ENCODE measurements at regions not wholly inside any gene's neighbourhood (a gene's known extent, or its start where the extent isn't known, plus 50 kb on each side); places are given as distances from the start of the nearest gene placed in this dataset.

- H3K27ac Mint-ChIP-seq, result no peak overlapping the region
- H3K4me1 Mint-ChIP-seq, result peaks cover 8% of the 10 kb centered on the region
- H3K27me3 Mint-ChIP-seq, result no peaks in the 10 kb centered on the region
- H3K4me3 Mint-ChIP-seq, result no peak overlapping the region
- CTCF ChIA-PET, result no interaction called here
- no peaks in the 10 kb centered on the region for H3K36me3 Mint-ChIP-seq (ENCODE audit: low read depth)
- no peaks in the 10 kb centered on the region for H3K9me3 Mint-ChIP-seq
- POLR2A ChIA-PET, result no interaction called here
- no peak for DNase-seq
Measured at GRCh38 chr5:3889412-3890142, 293.9 kb downstream of the IRX1 start.

GRCh38 chr5:3891113-3891512 lies 295.5 kb downstream of the IRX1 start:
- Mint-ChIP-seq H3K4me1 (peaks cover 8% of the 10 kb centered on the region), H3K9me3 (no peaks in the 10 kb centered on the region), H3K27ac (no peak overlapping the region), H3K36me3 (ENCODE audit: low read depth) (no peaks in the 10 kb centered on the region), H3K27me3 (no peaks in the 10 kb centered on the region), H3K4me3 (no peak overlapping the region)
- no peak for DNase-seq
- ChIA-PET POLR2A (no interaction called here), CTCF (no interaction called here)

- H3K27me3 Mint-ChIP-seq, result no peaks in the 10 kb centered on the region
- no peak overlapping the region for H3K27ac Mint-ChIP-seq
- peaks cover 2% of the 10 kb centered on the region for H3K9me3 Mint-ChIP-seq
- no peak overlapping the region for H3K4me3 Mint-ChIP-seq
- DNase-seq, result no peak
- no peaks in the 10 kb centered on the region for H3K36me3 Mint-ChIP-seq (ENCODE audit: low read depth)
- ChIA-PET POLR2A (no interaction called here), CTCF (no interaction called here)
- H3K4me1 Mint-ChIP-seq, result no peaks in the 10 kb centered on the region
Measured at GRCh38 chr5:3893527-3893926, 297.9 kb downstream of the IRX1 start.

GRCh38 chr5:3893975-3894374 lies 298.3 kb downstream of the IRX1 start:
- Mint-ChIP-seq H3K4me1 (no peaks in the 10 kb centered on the region), H3K36me3 (ENCODE audit: low read depth) (no peaks in the 10 kb centered on the region), H3K27ac (no peak overlapping the region), H3K27me3 (no peaks in the 10 kb centered on the region), H3K9me3 (peaks cover 2% of the 10 kb centered on the region), H3K4me3 (no peak overlapping the region)
- no peak for DNase-seq
- CTCF ChIA-PET, result no interaction called here
- POLR2A ChIA-PET, result no interaction called here

- no peak for DNase-seq
- Mint-ChIP-seq H3K9me3 (peaks cover 2% of the 10 kb centered on the region), H3K4me1 (no peaks in the 10 kb centered on the region), H3K27ac (no peak overlapping the region), H3K36me3 (ENCODE audit: low read depth) (no peaks in the 10 kb centered on the region), H3K27me3 (no peaks in the 10 kb centered on the region), H3K4me3 (no peak overlapping the region)
- CTCF ChIA-PET, result no interaction called here
- POLR2A ChIA-PET, result no interaction called here
Measured at GRCh38 chr5:3896098-3896497, 300.5 kb downstream of the IRX1 start.

GRCh38 chr5:3899093-3899492 lies 303.5 kb downstream of the IRX1 start:
- Mint-ChIP-seq H3K36me3 (ENCODE audit: low read depth) (no peaks in the 10 kb centered on the region), H3K27ac (no peak overlapping the region), H3K27me3 (no peaks in the 10 kb centered on the region), H3K4me1 (no peaks in the 10 kb centered on the region), H3K4me3 (no peak overlapping the region), H3K9me3 (peaks cover 4% of the 10 kb centered on the region)
- ChIA-PET POLR2A (no interaction called here), CTCF (no interaction called here)
- no peak for DNase-seq

GRCh38 chr5:3904584-3904983 lies 309.0 kb downstream of the IRX1 start:
- H3K4me3 Mint-ChIP-seq, result no peak overlapping the region
- DNase-seq, result no peak
- H3K36me3 Mint-ChIP-seq (ENCODE audit: low read depth), result no peaks in the 10 kb centered on the region
- H3K4me1 Mint-ChIP-seq, result no peaks in the 10 kb centered on the region
- ChIA-PET POLR2A (no interaction called here), CTCF (no interaction called here)
- peaks cover 2% of the 10 kb centered on the region for H3K9me3 Mint-ChIP-seq
- no peaks in the 10 kb centered on the region for H3K27me3 Mint-ChIP-seq
- H3K27ac Mint-ChIP-seq, result no peak overlapping the region

GRCh38 chr5:3905031-3905430 lies 309.4 kb downstream of the IRX1 start:
- Mint-ChIP-seq H3K36me3 (ENCODE audit: low read depth) (no peaks in the 10 kb centered on the region), H3K27me3 (no peaks in the 10 kb centered on the region), H3K4me1 (no peaks in the 10 kb centered on the region), H3K9me3 (peaks cover 2% of the 10 kb centered on the region), H3K27ac (no peak overlapping the region), H3K4me3 (no peak overlapping the region)
- no peak for DNase-seq
- POLR2A ChIA-PET, result no interaction called here
- CTCF ChIA-PET, result no interaction called here

- peaks cover 2% of the 10 kb centered on the region for H3K9me3 Mint-ChIP-seq
- no peak for DNase-seq
- H3K36me3 Mint-ChIP-seq (ENCODE audit: low read depth), result no peaks in the 10 kb centered on the region
- ChIA-PET POLR2A (no interaction called here), CTCF (no interaction called here)
- H3K4me3 Mint-ChIP-seq, result no peak overlapping the region
- H3K27me3 Mint-ChIP-seq, result no peaks in the 10 kb centered on the region
- no peak overlapping the region for H3K27ac Mint-ChIP-seq
- H3K4me1 Mint-ChIP-seq, result no peaks in the 10 kb centered on the region
Measured at GRCh38 chr5:3905521-3905920, 309.9 kb downstream of the IRX1 start.

GRCh38 chr5:3911111-3911510 lies 315.5 kb downstream of the IRX1 start:
- POLR2A ChIA-PET, result no interaction called here

GRCh38 chr5:3911773-3912172 lies 316.1 kb downstream of the IRX1 start:
- DNase-seq, result no peak
- Mint-ChIP-seq H3K4me3 (no peak overlapping the region), H3K27ac (no peak overlapping the region), H3K4me1 (no peaks in the 10 kb centered on the region), H3K36me3 (ENCODE audit: low read depth) (no peaks in the 10 kb centered on the region), H3K9me3 (no peaks in the 10 kb centered on the region), H3K27me3 (no peaks in the 10 kb centered on the region)
- ChIA-PET CTCF (interaction anchor here (0.6 kb wide), 1 partner anchor 114 kb away, joined by 3 read pairs; no protein-coding TSS in a partner anchor), POLR2A (no interaction called here)

More at GRCh38 chr5:3911111-3911510, 315.5 kb downstream of the IRX1 start:
- DNase-seq, result no peak
- no peaks in the 10 kb centered on the region for H3K36me3 Mint-ChIP-seq (ENCODE audit: low read depth)
- no peak overlapping the region for H3K4me3 Mint-ChIP-seq
- H3K27ac Mint-ChIP-seq, result no peak overlapping the region
- CTCF ChIA-PET, result no interaction called here
- H3K9me3 Mint-ChIP-seq, result no peaks in the 10 kb centered on the region
- no peaks in the 10 kb centered on the region for H3K27me3 Mint-ChIP-seq
- H3K4me1 Mint-ChIP-seq, result no peaks in the 10 kb centered on the region

GRCh38 chr5:3912790-3913189 lies 317.2 kb downstream of the IRX1 start:
- CTCF ChIA-PET, result no interaction called here
- no peaks in the 10 kb centered on the region for H3K27me3 Mint-ChIP-seq
- H3K4me1 Mint-ChIP-seq, result no peaks in the 10 kb centered on the region
- peaks cover 2% of the 10 kb centered on the region for H3K9me3 Mint-ChIP-seq
- POLR2A ChIA-PET, result no interaction called here
- DNase-seq, result no peak
- H3K4me3 Mint-ChIP-seq, result no peak overlapping the region
- H3K27ac Mint-ChIP-seq, result no peak overlapping the region
- no peaks in the 10 kb centered on the region for H3K36me3 Mint-ChIP-seq (ENCODE audit: low read depth)

GRCh38 chr5:3913279-3913678 lies 317.6 kb downstream of the IRX1 start:
- no peak overlapping the region for H3K4me3 Mint-ChIP-seq
- POLR2A ChIA-PET, result no interaction called here
- peaks cover 2% of the 10 kb centered on the region for H3K9me3 Mint-ChIP-seq
- no peak overlapping the region for H3K27ac Mint-ChIP-seq
- CTCF ChIA-PET, result no interaction called here
- no peaks in the 10 kb centered on the region for H3K4me1 Mint-ChIP-seq
- H3K27me3 Mint-ChIP-seq, result no peaks in the 10 kb centered on the region
- H3K36me3 Mint-ChIP-seq (ENCODE audit: low read depth), result no peaks in the 10 kb centered on the region
- DNase-seq, result no peak

- Mint-ChIP-seq H3K4me1 (no peaks in the 10 kb centered on the region), H3K36me3 (ENCODE audit: low read depth) (no peaks in the 10 kb centered on the region), H3K27ac (no peak overlapping the region), H3K27me3 (no peaks in the 10 kb centered on the region), H3K4me3 (no peak overlapping the region), H3K9me3 (peaks cover 12% of the 10 kb centered on the region)
- ChIA-PET CTCF (no interaction called here), POLR2A (no interaction called here)
- no peak for DNase-seq
Measured at GRCh38 chr5:3925022-3925421, 329.4 kb downstream of the IRX1 start.
